ENCODE measurements at regions not wholly inside any gene's neighbourhood (a gene's known extent, or its start where the extent isn't known, plus 50 kb on each side); places are given as distances from the start of the nearest gene placed in this dataset.

- Histone ChIP-seq H3K4me3 (ENCODE audit: low read length) (no peak overlapping the region), H3K36me3 (ENCODE audit: insufficient read depth, low read length) (no peaks in the 10 kb centered on the region), H3K79me2 (replicated peaks; ENCODE audit: insufficient read depth, low read length) (no peaks in the 10 kb centered on the region), H3F3A (ENCODE audit: insufficient read depth, low read length, poor library complexity, severe bottlenecking) (no peaks in the 10 kb centered on the region), H4K20me1 (ENCODE audit: insufficient read depth) (no peaks in the 10 kb centered on the region), H3K4me2 (ENCODE audit: low read length) (no peak overlapping the region), H3K27me3 (ENCODE audit: insufficient read depth, low read depth, low read length) (no peaks in the 10 kb centered on the region), H3K27ac (ENCODE audit: low read length) (no peak overlapping the region), H3K9ac (ENCODE audit: low read length) (no peak overlapping the region), H3K9me3 (ENCODE audit: low read length) (no peaks in the 10 kb centered on the region), H3K9me2 (ENCODE audit: insufficient read depth, low read length) (no peaks in the 10 kb centered on the region), H2AFZ (ENCODE audit: low read depth, low read length) (no peak overlapping the region)
- no peak for TF ChIP-seq CTCF (IDR thresholded peaks at IDR 0.05; ENCODE audit: poor library complexity, severe bottlenecking)
- TF ChIP-seq EZH2 (IDR thresholded peaks at IDR 0.05; ENCODE audit: borderline replicate concordance, insufficient read depth, low read length, poor library complexity, severe bottlenecking) = no peak
- TF ChIP-seq EP300 (conservative IDR thresholded peaks at IDR 0.05; ENCODE audit: poor library complexity, severe bottlenecking) = no peak
- TF ChIP-seq TAF1 (IDR thresholded peaks at IDR 0.05; ENCODE audit: low read depth) = no peak
- TF ChIP-seq RAD21 (conservative IDR thresholded peaks at IDR 0.05) = no peak
- no peak for TF ChIP-seq MXI1 (conservative IDR thresholded peaks at IDR 0.05; ENCODE audit: poor library complexity, severe bottlenecking)
- TF ChIP-seq, protein P1, sequence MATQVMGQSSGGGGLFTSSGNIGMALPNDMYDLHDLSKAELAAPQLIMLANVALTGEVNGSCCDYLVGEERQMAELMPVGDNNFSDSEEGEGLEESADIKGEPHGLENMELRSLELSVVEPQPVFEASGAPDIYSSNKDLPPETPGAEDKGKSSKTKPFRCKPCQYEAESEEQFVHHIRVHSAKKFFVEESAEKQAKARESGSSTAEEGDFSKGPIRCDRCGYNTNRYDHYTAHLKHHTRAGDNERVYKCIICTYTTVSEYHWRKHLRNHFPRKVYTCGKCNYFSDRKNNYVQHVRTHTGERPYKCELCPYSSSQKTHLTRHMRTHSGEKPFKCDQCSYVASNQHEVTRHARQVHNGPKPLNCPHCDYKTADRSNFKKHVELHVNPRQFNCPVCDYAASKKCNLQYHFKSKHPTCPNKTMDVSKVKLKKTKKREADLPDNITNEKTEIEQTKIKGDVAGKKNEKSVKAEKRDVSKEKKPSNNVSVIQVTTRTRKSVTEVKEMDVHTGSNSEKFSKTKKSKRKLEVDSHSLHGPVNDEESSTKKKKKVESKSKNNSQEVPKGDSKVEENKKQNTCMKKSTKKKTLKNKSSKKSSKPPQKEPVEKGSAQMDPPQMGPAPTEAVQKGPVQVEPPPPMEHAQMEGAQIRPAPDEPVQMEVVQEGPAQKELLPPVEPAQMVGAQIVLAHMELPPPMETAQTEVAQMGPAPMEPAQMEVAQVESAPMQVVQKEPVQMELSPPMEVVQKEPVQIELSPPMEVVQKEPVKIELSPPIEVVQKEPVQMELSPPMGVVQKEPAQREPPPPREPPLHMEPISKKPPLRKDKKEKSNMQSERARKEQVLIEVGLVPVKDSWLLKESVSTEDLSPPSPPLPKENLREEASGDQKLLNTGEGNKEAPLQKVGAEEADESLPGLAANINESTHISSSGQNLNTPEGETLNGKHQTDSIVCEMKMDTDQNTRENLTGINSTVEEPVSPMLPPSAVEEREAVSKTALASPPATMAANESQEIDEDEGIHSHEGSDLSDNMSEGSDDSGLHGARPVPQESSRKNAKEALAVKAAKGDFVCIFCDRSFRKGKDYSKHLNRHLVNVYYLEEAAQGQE (IDR thresholded peaks at IDR 0.05; ENCODE audit: borderline replicate concordance) = no peak
- no peak for TF ChIP-seq SMC3 (conservative IDR thresholded peaks at IDR 0.05; ENCODE audit: poor library complexity)
- TF ChIP-seq POLR2AphosphoS5 (IDR thresholded peaks at IDR 0.05) = no peak
These were observed 64.6 kb upstream of the BCAR3 start for GRCh38 chr1:93746021-93746812.

DNA sequence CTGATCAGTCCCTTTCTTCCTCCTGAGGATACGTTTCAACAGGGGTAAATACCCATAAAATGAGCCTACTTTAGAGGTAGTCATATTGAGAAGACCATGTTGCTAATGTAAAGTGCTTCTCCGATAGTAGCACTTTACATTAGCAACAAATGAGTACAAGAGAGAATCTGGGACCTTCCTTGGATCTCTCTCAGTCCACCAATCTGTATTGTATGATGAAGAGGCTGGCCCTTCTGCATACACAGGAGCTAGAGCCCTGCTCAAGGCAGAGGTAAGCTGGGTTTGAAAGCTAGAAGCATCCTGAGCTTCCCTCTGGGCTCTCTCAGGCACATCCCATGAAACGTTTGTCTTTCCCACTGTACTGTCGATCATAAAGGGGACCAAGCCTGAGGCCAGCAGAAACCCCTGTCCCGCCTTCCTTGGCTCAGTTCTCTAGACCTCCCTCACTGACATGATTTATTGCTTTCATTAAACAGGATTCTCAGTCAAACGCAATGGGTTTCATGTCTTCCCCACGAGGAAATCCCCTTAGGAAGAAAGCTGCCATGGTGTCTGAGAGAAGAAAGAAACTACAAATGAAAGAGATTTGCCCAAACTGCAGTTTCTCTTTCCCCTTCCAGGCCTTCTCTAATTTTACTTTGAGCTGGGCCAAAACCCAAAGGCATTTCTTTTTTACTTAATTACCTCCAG is 62.8 kb upstream of the BCAR3 start:
- Histone ChIP-seq H3K4me3 (ENCODE audit: low read length) (no peak overlapping the region), H3K4me2 (ENCODE audit: low read length) (no peak overlapping the region), H3K9me3 (ENCODE audit: low read length) (no peaks in the 10 kb centered on the region), H2AFZ (ENCODE audit: low read depth, low read length) (no peak overlapping the region), H3F3A (ENCODE audit: insufficient read depth, low read length, poor library complexity, severe bottlenecking) (no peaks in the 10 kb centered on the region), H3K79me2 (replicated peaks; ENCODE audit: insufficient read depth, low read length) (no peaks in the 10 kb centered on the region), H3K9me2 (ENCODE audit: insufficient read depth, low read length) (no peaks in the 10 kb centered on the region), H3K9ac (ENCODE audit: low read length) (no peak overlapping the region), H3K36me3 (ENCODE audit: insufficient read depth, low read length) (no peaks in the 10 kb centered on the region), H3K27me3 (ENCODE audit: insufficient read depth, low read depth, low read length) (no peaks in the 10 kb centered on the region), H3K27ac (ENCODE audit: low read length) (no peak overlapping the region), H4K20me1 (ENCODE audit: insufficient read depth) (no peaks in the 10 kb centered on the region)
- no peak for TF ChIP-seq EP300 (conservative IDR thresholded peaks at IDR 0.05; ENCODE audit: poor library complexity, severe bottlenecking)
- TF ChIP-seq POLR2AphosphoS5 (IDR thresholded peaks at IDR 0.05) = no peak
- TF ChIP-seq, protein P1 (IDR thresholded peaks at IDR 0.05; ENCODE audit: borderline replicate concordance) = no peak
- TF ChIP-seq EZH2 (IDR thresholded peaks at IDR 0.05; ENCODE audit: borderline replicate concordance, insufficient read depth, low read length, poor library complexity, severe bottlenecking) = no peak
- no peak for TF ChIP-seq SMC3 (conservative IDR thresholded peaks at IDR 0.05; ENCODE audit: poor library complexity)
- no peak for TF ChIP-seq TAF1 (IDR thresholded peaks at IDR 0.05; ENCODE audit: low read depth)
- TF ChIP-seq RAD21 (conservative IDR thresholded peaks at IDR 0.05) = no peak
- no peak for TF ChIP-seq MXI1 (conservative IDR thresholded peaks at IDR 0.05; ENCODE audit: poor library complexity, severe bottlenecking)
- TF ChIP-seq CTCF (IDR thresholded peaks at IDR 0.05; ENCODE audit: poor library complexity, severe bottlenecking) = no peak

Measured in neural cell (in vitro differentiated cells).